Effector memory CD4-positive, alpha-beta T cell (primary cell): ENCODE measurements at regions not wholly inside any gene's neighbourhood (a gene's known extent, or its start where the extent isn't known, plus 50 kb on each side); places are given as distances from the start of the nearest gene placed in this dataset.
"Not testable (repeated sequence)": the region's sequence is repeated elsewhere in the genome, so short reads cannot be mapped to it uniquely, and the experiment has no call there.

Experiments used
- DNase-seq, 3 donors: peaks; one replicate each; pipeline ENCODE4 v3.0.0-alpha.2; 2020
- H3K27ac ChIP-seq: 2 replicates; pipeline ENCODE4 v1.7.0; 2013; ENCODE audit warnings: mild to moderate bottlenecking, low read length, moderate library complexity; ENCODE audit not compliant: insufficient read depth, poor library complexity, severe bottlenecking
- H3K27me3 ChIP-seq: replicated peaks from 2 replicates; pipeline ENCODE4 v1.7.0; 2013; ENCODE audit warnings: mild to moderate bottlenecking, low read length; ENCODE audit not compliant: insufficient read depth, control insufficient read depth, poor library complexity, severe bottlenecking
- H3K36me3 ChIP-seq: 2 replicates; pipeline ENCODE4 v1.7.0; 2013; ENCODE audit warnings: mild to moderate bottlenecking, low read length, moderate library complexity; ENCODE audit not compliant: control insufficient read depth, insufficient read depth
- H3K4me1 ChIP-seq: 2 replicates; pipeline ENCODE4 v1.7.0; 2013; ENCODE audit warnings: low read length, mild to moderate bottlenecking; ENCODE audit not compliant: control insufficient read depth, insufficient read depth, poor library complexity, severe bottlenecking
- H3K4me3 ChIP-seq: 2 replicates; pipeline ENCODE4 v1.7.0; 2013; ENCODE audit warnings: low read length, low read depth, mild to moderate bottlenecking; ENCODE audit not compliant: insufficient read depth, poor library complexity, severe bottlenecking
- H3K9me3 ChIP-seq: 2 replicates; pipeline ENCODE4 v1.7.0; 2013; ENCODE audit warnings: mild to moderate bottlenecking, low read length, moderate library complexity; ENCODE audit not compliant: control insufficient read depth

GRCh38 chr2:84231478-84231877, 227.6 kb downstream of the SUCLG1 start:
- Histone ChIP-seq H3K36me3 (no peaks in the 10 kb centered on the region), H3K9me3 (no peaks in the 10 kb centered on the region), H3K27ac (no peak overlapping the region), H3K27me3 (no peaks in the 10 kb centered on the region), H3K4me3 (no peak overlapping the region), H3K4me1 (no peaks in the 10 kb centered on the region)
- no peak for DNase-seq

GRCh38 chr2:84224121-84224520, 235.0 kb downstream of the SUCLG1 start:
- no peaks in the 10 kb centered on the region for H3K9me3 ChIP-seq
- no peaks in the 10 kb centered on the region for H3K4me1 ChIP-seq
- H3K27me3 ChIP-seq: no peaks in the 10 kb centered on the region
- H3K4me3 ChIP-seq: no peak overlapping the region
- DNase-seq: no peak
- H3K27ac ChIP-seq: no peak overlapping the region
- no peaks in the 10 kb centered on the region for H3K36me3 ChIP-seq

- Histone ChIP-seq H3K27me3 (no peaks in the 10 kb centered on the region), H3K36me3 (no peaks in the 10 kb centered on the region), H3K4me1 (no peaks in the 10 kb centered on the region), H3K4me3 (no peak overlapping the region), H3K27ac (no peak overlapping the region), H3K9me3 (no peaks in the 10 kb centered on the region)
- DNase-seq: no peak
Observed at GRCh38 chr2:84223191-84223590, 235.9 kb downstream of the SUCLG1 start.

GRCh38 chr2:84221102-84221501, 238.0 kb downstream of the SUCLG1 start:
- not testable (repeated sequence) for H3K36me3 ChIP-seq, H3K4me1 ChIP-seq, DNase-seq, H3K4me3 ChIP-seq, H3K27me3 ChIP-seq, H3K27ac ChIP-seq, H3K9me3 ChIP-seq

- DNase-seq: no peak
- no peak overlapping the region for H3K27ac ChIP-seq
- no peak overlapping the region for H3K4me3 ChIP-seq
- no peaks in the 10 kb centered on the region for H3K9me3 ChIP-seq
- H3K27me3 ChIP-seq: no peaks in the 10 kb centered on the region
- H3K36me3 ChIP-seq: no peaks in the 10 kb centered on the region
- no peaks in the 10 kb centered on the region for H3K4me1 ChIP-seq
Observed at GRCh38 chr2:84217456-84217855, 241.6 kb downstream of the SUCLG1 start.

- Histone ChIP-seq H3K27me3 (no peaks in the 10 kb centered on the region), H3K27ac (no peak overlapping the region)
- no peak for DNase-seq
Observed at GRCh38 chr2:84214455-84214854, 244.6 kb downstream of the SUCLG1 start.

GRCh38 chr2:84212611-84213314, 246.3 kb downstream of the SUCLG1 start:
- no peak for DNase-seq
- Histone ChIP-seq H3K27ac (no peak overlapping the region), H3K36me3 (no peaks in the 10 kb centered on the region)

More at GRCh38 chr2:84214455-84214854, 244.6 kb downstream of the SUCLG1 start:
- Histone ChIP-seq H3K9me3 (no peaks in the 10 kb centered on the region), H3K4me3 (no peak overlapping the region), H3K36me3 (no peaks in the 10 kb centered on the region), H3K4me1 (no peaks in the 10 kb centered on the region)

GRCh38 chr2:84209941-84210340, 249.1 kb downstream of the SUCLG1 start:
- Histone ChIP-seq H3K36me3 (no peaks in the 10 kb centered on the region), H3K27me3 (no peaks in the 10 kb centered on the region), H3K27ac (no peak overlapping the region), H3K4me3 (no peak overlapping the region), H3K9me3 (no peaks in the 10 kb centered on the region), H3K4me1 (no peaks in the 10 kb centered on the region)
- no peak for DNase-seq

More at GRCh38 chr2:84212611-84213314, 246.3 kb downstream of the SUCLG1 start:
- Histone ChIP-seq H3K9me3 (no peaks in the 10 kb centered on the region), H3K27me3 (no peaks in the 10 kb centered on the region), H3K4me3 (no peak overlapping the region), H3K4me1 (no peaks in the 10 kb centered on the region)

GRCh38 chr2:84204995-84205394, 254.1 kb downstream of the SUCLG1 start:
- no peak for DNase-seq
- Histone ChIP-seq H3K9me3 (no peaks in the 10 kb centered on the region), H3K27me3 (no peaks in the 10 kb centered on the region), H3K4me3 (no peak overlapping the region), H3K36me3 (no peaks in the 10 kb centered on the region), H3K4me1 (no peaks in the 10 kb centered on the region), H3K27ac (no peak overlapping the region)

GRCh38 chr2:84202166-84202565, 256.9 kb downstream of the SUCLG1 start:
- H3K9me3 ChIP-seq: no peaks in the 10 kb centered on the region
- DNase-seq: no peak

More at GRCh38 chr2:84202166-84202565, 256.9 kb downstream of the SUCLG1 start:
- Histone ChIP-seq H3K27me3 (no peaks in the 10 kb centered on the region), H3K27ac (no peak overlapping the region), H3K36me3 (no peaks in the 10 kb centered on the region), H3K4me3 (no peak overlapping the region), H3K4me1 (no peaks in the 10 kb centered on the region)
